NCI-H524 treated with DMSO at 0.1 percent for 48 hours (cell line): ENCODE measurements at regions not wholly inside any gene's neighbourhood (a gene's known extent, or its start where the extent isn't known, plus 50 kb on each side); places are given as distances from the start of the nearest gene placed in this dataset.

Experiments used
- DNase-seq: peaks from one replicate; lab custom pipeline; 2025; lab: John Stamatoyannopoulos, UW

DNA sequence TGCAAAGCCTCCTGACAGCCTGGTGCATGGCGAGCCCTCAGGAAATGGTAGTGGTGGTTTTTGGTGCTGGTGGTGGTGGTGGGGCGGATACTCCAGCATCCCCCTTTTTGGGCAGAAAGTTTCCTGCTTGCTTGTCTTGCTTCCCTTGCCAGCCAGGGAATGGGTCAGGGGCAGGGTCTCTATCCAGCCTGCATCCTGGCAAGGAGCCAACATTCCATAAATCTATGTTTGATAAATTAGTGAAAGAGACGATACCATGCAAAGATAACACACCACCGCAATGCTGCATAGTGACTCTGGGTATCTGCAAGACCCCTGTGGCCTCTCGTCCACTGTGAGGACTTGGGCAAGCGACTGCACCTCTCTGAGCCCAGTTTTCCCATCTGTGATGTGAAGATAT, 246.2 kb downstream of the LRFN2 start:
- no peak for DNase-seq

DNA sequence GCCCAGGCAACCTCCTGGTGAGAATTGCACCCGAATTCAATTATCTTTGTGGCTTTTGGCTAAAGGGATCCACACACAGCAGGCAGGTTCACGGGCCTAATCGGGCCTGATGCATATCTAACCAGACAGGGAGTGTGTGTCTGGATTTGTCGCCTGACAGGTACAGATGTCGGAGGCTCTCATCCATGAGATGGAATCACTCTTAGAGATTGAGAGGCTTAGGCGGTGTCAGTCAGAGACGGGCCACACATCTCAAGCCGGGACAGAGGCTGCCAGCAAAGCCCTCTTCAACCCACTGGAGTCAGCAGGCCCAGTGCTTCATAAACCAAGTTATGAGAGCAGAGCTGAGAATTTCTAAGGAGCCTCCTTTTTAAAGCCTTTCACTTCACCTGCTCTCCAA, 247.0 kb downstream of the LRFN2 start:
- peak; percentile 53 for DNase-seq

DNA sequence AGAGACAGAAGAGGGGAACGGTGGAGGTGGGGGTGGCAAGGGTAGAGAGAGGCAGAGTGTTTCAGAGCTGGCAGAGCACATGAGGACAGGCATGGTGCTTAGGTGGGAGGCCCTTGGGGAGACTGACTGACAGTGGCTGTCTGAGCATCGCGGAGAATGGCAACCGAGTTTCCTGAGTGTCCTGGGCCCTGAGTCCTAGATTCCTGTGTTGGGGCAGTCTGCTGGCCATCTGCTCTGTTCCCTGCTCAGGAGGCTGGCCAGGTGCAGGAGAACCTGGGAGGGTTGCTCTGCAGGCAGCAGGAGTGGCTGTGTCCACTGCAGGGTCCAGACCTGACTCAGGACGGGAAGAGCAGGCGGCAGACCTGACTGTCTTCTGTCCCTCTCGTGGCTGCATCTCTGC, 248.9 kb downstream of the LRFN2 start:
- DNase-seq: no peak

DNA sequence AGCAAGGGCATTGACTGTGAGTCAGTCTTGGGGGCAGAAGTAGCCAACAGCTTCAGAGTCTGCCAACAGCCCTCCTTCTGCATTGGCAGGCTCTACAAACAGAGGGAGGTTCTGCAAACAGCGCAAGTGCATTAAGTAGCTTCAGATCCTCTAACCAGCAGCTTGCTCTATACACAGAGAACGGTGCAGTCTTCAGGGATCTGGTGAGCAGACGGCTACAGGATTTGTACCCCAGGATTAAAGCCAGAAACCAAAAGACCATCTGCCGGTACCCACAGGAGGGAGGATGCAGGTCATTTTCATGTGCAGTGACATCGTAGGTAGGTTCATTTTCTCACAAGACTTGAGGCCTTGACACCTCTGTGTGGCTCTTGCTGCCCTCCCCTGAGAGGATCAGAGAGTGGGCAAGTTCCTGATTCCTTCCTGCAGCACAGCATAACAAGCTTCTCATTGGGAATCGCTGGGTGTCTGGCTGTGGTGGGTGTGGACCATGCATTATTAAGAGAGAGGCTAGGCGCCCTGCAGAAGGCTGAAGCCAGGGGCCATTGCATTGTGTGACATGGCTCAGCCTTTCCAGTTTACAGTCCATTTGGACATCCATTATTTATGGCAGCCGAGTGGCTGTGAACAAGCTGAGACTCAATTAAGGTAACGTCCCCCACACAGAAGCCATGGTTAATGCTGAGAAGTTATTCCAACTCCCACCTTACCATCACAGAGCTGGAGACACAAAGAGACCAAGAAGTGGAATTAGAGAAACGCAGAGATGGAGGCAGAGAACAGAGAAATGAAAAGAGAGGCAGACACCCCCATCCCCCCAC, 250.0 kb downstream of the LRFN2 start:
- peak; percentile 89 for DNase-seq

GRCh38 chr6:40336296-40336695, 250.9 kb downstream of the LRFN2 start:
- no peak for DNase-seq

- DNase-seq: no peak
These were observed 252.5 kb downstream of the LRFN2 start for GRCh38 chr6:40334496-40335270.

DNA sequence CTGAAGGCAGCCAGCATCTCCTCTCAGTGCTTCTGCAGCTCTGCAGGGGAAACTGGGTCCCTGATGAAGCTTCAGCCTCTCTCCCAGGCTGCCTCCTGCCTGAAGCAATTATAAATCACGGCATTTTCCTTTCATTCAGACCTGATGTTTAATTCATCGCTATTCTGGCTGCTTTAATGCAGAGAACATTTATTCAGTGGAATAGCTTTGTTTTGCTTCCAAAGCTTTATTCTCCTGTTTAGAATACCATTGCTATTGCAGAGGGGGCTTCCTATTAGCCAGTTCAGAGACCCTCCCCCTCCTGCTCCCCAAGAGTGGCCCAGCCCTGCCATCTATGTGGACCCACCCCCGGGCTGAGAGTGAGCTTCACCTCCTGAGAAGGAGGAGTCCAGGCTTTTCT, 255.6 kb downstream of the LRFN2 start:
- DNase-seq: no peak

GRCh38 chr6:40330301-40330721, 256.9 kb downstream of the LRFN2 start:
- DNase-seq: no peak

DNA sequence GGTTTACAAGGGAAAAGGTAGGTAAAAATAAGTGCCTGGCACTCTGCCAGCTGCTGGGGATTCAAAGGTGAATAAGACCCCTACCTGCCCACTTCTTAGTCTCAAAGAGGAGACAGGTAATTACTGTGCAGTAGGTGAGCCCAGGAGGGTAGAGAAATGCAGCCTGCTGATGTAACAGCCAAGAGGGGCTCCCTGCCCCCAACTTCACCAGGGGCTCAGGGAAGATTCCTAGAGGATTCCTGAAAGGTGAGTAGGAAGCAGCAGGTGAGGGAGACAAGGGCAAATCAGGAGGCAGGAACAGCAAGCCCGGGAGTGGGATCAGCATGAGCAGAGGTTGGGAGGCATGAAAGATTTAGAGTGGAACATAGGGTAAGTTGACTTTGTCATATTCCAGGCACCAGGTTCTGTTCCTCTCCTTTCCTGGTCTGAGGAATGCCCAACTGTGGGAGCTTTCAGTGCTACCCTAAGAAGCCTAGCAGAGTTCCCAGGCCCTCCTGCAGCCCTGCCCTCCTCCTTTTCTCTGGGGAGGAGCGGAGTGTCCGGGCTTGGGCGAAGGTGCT, 258.1 kb downstream of the LRFN2 start:
- DNase-seq: no peak

- no peak for DNase-seq
These were observed 258.7 kb downstream of the LRFN2 start for GRCh38 chr6:40328386-40328985.

GRCh38 chr6:40326714-40327421, 260.3 kb downstream of the LRFN2 start:
- no peak for DNase-seq

- no peak for DNase-seq
These were observed 261.4 kb downstream of the LRFN2 start for GRCh38 chr6:40325791-40326190.

DNA sequence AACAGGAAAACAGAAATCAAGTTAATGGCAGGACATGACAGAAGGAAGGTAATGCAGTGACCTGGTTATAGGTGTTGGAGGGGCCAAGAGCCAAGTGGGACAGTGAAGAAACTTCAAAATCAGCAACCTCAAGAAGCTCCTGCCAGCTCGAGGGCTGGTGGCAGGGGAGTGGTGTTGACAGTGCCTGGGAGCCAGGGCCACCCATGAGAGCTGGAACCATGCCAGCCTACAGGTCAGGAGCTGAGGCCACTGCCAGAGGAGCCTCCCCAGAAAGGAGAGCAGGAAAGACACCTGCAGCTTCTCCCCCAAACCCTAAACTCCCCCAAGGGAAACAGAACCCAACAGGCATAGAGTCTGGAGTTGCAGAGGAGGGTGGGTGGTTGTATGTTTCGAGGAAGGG, 262.1 kb downstream of the LRFN2 start:
- no peak for DNase-seq

GRCh38 chr6:40323881-40324634, 263.1 kb downstream of the LRFN2 start:
- DNase-seq: no peak

- no peak for DNase-seq
These were observed 264.8 kb downstream of the LRFN2 start for GRCh38 chr6:40322336-40322735.

- DNase-seq: no peak
These were observed 265.5 kb downstream of the LRFN2 start for GRCh38 chr6:40321616-40322015.

GRCh38 chr6:40320947-40321346, 266.2 kb downstream of the LRFN2 start:
- no peak for DNase-seq

- DNase-seq: no peak
These were observed 266.7 kb downstream of the LRFN2 start for GRCh38 chr6:40320441-40320840.

GRCh38 chr6:40319124-40319523, 268.0 kb downstream of the LRFN2 start:
- DNase-seq: no peak

DNA sequence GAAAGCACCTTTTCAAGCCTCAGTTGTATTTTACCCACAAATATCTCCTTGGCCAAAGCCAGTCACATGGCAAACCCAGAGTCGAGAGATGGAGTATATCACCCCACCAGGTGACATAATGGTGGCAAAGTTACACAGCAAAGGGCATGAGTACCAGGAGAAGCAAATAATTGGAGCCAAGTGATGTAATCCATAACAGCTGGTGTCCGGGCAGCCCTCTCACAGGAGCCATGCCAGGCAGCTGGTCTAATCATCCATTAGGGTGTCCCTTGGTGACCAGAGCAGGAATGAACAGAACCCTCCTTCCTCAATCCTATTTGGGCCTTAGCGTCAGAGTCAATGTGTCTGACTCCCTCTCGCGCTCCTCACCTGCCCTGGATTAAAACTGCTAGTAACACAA, 272.1 kb downstream of the LRFN2 start:
- peak; percentile 33 for DNase-seq

- DNase-seq: no peak
These were observed 273.6 kb downstream of the LRFN2 start for GRCh38 chr6:40313582-40313981.
